GM12892 (cell line): ENCODE measurements at regions not wholly inside any gene's neighbourhood (a gene's known extent, or its start where the extent isn't known, plus 50 kb on each side); places are given as distances from the start of the nearest gene placed in this dataset.

Source experiments
- POLR2A ChIP-seq: IDR thresholded peaks from 2 replicates; pipeline ENCODE4 v1.6.1; 2011; ENCODE audit warnings: low read depth, low read length, control low read depth
- POLR2AphosphoS5 ChIP-seq: IDR thresholded peaks from 2 replicates; pipeline ENCODE4 v1.6.1; 2011; ENCODE audit warnings: low read depth, low read length, control low read depth
- TAF1 ChIP-seq: IDR thresholded peaks from 2 replicates; pipeline ENCODE4 v1.6.1; 2011; ENCODE audit warnings: low read depth, mild to moderate bottlenecking, control low read depth, low read length, borderline replicate concordance

GRCh38 chr1:4053774-4054173 lies 153.7 kb upstream of the C1orf174 start:
- no peak for TF ChIP-seq POLR2A
- no peak for TF ChIP-seq POLR2AphosphoS5
- no peak for TF ChIP-seq TAF1
